Mesenteric fat pad (tissue), 1 donor: ENCODE measurements at regions not wholly inside any gene's neighbourhood (a gene's known extent, or its start where the extent isn't known, plus 50 kb on each side); places are given as distances from the start of the nearest gene placed in this dataset.
"Not testable (repeated sequence)": the region's sequence is repeated elsewhere in the genome, so short reads cannot be mapped to it uniquely, and the experiment has no call there.

Source experiments
- DNase-seq: peaks from one replicate; pipeline ENCODE4 v3.0.0-alpha.2; 2020; ENCODE audit warnings: low spot score
- donor health status: DM: yes; HTN: yes; CAD: no.

- no peak for DNase-seq
Measured at GRCh38 chr3:182492536-182492935, 300.8 kb upstream of the ATP11B start.

DNA sequence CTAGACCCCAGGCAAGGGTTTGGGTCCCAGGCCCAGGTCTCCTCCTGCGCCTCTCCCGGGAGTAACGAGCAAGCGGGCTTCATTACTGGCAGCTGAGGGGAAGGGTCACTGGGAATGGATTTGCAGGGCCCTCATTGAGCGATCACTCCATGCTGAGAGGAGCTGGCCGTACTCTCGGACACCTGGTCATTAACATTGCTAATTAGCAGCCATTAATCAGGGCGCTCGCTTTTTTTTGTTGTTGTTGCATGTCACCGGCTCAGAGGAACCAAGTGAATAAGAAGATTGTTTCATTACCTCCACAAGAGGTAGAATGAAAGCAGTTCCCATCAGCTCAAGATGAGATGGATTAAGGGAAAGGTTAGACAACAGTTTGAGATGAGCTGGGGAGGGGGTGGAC is 293.0 kb upstream of the ATP11B start:
- DNase-seq = no peak

GRCh38 chr3:182501856-182502255 is 291.4 kb upstream of the ATP11B start:
- no peak for DNase-seq

DNA sequence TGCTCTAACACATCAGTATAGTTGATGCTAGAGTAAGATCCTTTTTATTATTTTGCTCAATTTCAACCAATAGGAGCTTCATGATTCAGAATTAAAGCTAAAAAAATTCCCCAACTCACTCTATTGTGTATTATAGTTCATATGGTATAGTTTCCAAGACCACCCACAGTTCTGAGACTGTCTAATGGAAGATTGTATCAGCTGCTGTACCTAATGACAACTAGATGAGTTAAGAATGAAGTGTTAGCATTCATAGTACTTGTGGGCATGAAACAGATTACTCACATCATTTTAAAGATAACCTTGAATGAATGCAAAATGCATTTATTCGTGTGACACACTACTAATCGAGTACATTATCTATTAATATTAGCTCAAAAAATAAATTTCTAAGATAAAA is 289.9 kb upstream of the ATP11B start:
- DNase-seq = no peak

GRCh38 chr3:182508919-182509711 is 284.2 kb upstream of the ATP11B start:
- no peak for DNase-seq

DNA sequence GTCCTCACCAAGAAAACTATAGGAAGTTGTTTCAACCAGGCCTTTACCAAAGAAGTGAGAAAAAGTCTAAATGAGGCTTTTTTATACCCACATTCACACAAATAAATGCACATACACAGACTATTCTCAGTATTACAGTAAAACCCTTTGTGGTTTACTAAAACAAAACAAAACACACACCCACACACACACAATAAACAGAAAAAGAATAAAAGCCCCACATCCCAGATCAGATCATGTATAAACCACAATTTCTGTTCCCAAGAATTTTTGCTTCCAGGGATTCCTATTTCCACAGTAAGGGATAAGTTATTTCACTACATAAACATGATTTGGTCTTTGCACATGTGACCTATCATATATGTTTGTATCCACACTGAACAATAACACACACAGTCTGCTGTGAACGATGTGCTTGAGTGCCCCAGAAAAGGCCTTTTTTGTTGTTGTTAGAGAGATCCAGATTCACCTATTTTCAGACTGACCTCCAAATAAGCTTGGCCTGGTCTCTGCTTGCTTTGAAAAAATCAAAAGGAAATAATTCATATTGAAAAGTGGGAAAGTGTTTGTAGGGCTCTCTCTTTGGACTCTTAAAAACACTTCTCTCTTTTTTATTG is 283.4 kb upstream of the ATP11B start:
- DNase-seq = no peak

GRCh38 chr3:182514236-182514964 is 278.9 kb upstream of the ATP11B start:
- DNase-seq = no peak

- DNase-seq = no peak
Measured at GRCh38 chr3:182516597-182517336, 276.5 kb upstream of the ATP11B start.

DNA sequence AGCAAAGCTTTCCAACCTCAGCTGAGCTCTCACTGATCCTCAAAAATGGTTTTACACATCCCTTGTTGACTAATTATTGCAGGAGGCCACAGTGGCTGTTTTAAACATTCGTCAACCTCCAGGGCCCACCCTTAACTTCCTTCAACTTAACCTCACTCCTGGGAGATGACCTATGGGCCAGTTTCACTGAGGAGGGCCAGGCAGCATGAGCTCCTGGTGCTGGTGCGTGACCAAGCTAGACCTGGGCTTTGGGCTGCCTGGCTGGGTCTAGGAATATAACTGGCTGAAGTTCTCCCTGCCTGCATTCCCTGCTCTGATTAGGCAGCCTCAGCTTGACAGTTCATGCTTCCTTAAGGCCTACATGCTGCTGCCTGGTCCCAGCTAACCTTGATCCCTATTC is 273.7 kb upstream of the ATP11B start:
- DNase-seq = no peak

DNA sequence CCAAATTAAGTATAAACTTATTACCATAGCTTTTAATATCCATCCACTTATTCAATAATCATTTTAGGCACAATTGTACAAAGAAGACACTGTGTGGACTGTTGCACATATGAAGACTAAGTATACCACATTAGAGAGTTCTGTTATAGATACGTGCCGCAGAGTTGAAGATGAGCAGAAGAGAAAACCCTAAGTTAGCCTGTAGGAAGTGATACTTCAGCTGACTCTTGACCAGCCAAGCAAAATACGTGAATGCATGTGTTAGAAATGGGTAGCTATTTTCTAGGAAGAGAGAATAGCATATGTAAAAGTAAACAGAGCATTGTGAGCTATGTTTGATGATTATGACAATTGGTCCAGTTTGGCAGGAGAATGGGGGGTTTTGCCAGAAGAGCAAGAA is 272.0 kb upstream of the ATP11B start:
- DNase-seq = no peak

DNA sequence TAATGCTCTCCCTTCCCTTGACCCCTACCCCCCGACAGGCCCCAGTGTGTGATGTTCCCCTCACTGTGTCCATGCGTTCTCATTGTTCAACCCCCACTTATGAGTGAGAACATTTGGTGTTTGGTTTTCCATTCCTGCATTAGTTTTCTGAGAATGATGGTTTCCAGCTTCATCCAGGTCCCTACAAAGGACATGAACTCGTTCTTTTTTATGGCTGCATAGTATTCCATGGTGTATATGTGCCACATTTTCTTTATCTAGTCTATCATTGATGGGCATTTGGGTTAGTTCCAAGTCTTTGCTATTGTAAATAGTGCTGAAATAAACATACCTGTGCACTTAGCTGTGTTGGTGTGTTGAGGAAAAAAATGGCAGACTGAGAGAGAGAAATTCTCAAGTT is 269.9 kb upstream of the ATP11B start:
- not testable (repeated sequence) for DNase-seq

- no peak for DNase-seq
Measured at GRCh38 chr3:182523836-182524235, 269.5 kb upstream of the ATP11B start.

DNA sequence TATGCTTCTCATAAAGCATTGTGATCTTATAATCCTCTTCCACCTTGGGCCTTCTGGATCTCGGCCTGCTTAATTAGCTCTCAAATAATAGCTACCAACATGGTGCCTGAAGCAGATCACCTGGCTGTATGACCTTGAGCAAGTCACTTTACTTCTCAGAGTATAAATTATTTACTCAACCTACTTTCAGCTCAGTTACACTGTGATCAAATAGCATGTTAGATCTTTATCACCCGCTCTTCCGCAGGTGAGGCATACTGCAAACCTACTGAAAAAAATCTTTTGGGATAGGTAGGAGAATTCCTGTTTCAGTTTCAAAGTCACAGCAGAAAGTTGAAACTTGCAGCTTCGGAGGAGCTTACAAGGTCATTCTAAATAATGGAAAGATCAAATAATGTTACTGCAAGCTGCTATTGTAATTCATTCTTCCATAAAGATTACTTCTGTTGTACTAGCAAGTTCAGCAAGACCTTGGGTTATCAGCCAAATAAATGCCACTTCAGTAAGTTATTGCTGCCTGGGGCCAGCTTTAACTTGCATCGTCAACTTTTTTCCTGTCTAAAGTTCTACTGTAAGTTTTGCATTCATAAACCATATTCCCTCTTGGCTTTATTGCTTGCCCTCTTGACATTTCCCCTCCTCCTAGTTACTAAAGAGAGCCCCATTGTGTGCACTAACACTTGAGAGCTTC is 268.4 kb upstream of the ATP11B start:
- no peak for DNase-seq

DNA sequence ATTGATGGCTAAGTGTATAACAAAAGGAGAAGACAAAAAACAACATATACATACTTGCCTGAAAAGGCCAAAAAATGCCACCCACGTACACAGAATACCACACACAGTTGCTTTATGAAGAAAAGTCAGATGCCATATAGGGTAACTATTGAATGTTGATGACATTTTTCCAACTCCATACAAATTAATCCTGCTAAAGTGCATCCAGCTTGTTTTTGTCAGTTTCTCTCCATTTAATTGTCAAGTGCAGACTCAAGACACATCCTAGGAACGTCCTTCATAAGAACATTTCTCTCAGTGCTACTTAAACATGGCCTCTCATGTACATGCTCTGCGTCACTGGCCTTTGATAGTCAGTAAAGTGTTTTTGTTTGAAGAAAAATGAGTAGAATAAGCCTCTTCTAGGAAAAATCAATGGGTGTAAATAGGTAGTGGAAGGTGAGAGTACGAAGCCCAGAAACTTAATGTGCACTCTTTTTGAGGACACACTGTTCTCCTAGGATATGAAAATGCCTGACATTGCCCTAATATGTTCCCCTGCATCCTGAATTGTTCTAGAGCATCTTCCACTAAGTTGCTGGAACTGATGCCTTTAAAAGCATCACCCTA is 267.4 kb upstream of the ATP11B start:
- DNase-seq = no peak

DNA sequence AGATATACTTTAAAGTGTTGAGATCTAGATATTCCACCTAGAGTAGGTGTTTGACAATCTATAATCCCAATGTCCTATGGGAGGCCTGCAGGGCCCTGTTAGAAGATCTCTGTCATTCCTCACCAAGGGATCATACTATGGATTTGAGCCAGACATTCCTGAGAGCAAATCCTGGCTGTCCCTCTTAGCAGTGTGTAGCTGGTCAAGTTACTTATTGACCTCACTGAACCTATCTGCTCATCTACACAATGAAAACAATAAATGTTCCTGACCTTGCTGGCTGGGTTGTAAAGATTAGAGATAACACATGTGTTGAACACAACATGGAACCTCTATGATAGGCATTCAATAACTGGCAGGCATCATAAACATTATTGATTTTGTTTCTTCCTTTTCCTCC is 265.6 kb upstream of the ATP11B start:
- no peak for DNase-seq

GRCh38 chr3:182530316-182530715 is 263.0 kb upstream of the ATP11B start:
- no peak for DNase-seq

GRCh38 chr3:182533394-182533793 is 259.9 kb upstream of the ATP11B start:
- no peak for DNase-seq

GRCh38 chr3:182544542-182544941 is 248.8 kb upstream of the ATP11B start:
- no peak for DNase-seq

- DNase-seq = no peak
Measured at GRCh38 chr3:182562274-182562673, 231.0 kb upstream of the ATP11B start.

DNA sequence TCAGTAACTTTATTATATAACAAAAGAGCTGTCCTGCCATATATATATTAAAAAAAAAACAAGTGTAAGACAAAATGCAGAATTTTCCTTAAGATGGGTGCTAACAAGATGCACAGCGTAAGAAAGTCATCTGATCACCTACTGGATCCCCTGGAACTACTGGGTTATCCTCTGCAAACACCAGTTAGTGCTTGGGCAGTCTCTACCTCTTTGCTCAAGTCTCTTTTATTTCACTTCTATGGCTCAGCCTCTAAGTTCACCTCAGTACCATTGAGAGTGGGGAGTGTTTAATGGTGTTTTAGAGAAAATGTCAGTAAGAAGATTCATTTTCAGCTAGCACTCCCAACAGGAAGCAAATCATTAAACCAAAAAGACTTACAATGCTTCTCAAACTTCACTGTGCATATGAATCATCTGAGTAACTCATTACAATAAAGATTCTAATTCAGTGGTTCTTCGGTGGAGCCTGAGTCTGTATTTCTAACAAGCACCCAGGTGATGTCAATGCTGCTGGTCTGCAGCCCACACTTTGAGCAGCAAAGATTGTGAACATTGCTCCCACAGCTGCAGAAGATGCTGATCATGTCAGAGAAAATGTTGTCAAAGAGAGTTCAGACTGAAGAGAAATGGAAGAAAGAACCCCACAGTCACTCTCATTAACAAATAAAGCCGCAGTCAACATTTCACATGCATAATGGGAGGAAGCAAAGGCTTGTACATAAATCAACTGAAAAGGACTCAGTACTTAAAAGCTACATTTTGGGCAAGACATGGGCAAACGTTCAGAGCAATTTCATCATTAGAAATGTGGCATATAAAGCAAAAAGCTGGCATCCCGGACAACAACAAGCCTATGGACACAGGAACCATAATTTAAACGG is 227.1 kb upstream of the ATP11B start:
- DNase-seq = no peak
